SK-N-SH (cell line): ENCODE measurements at regions not wholly inside any gene's neighbourhood (a gene's known extent, or its start where the extent isn't known, plus 50 kb on each side); places are given as distances from the start of the nearest gene placed in this dataset.

ENCODE experiments used
- CTCF ChIA-PET: fragments of 300-600, 350-600 bp; formaldehyde crosslinking; extraction: SDS; loops from one replicate; lab custom pipeline; 2021; lab: Yijun Ruan, JAX
- POLR2A ChIA-PET: fragments of 350-600 bp; sonication (Branson Sonifier 250); formaldehyde crosslinking; extraction: SDS; loops from one replicate; lab custom pipeline; 2020; ENCODE audit warnings: antibody characterized with exemption, inconsistent platforms; lab: Yijun Ruan, JAX
- DNase-seq: peaks from one replicate; pipeline ENCODE4 v3.0.0; 2012
- H2AFZ ChIP-seq: fragments of 200-600 bp; sonication (generic); 2 replicates; pipeline ENCODE4 v1.8.1; 2016; ENCODE audit warnings: antibody characterized with exemption, mild to moderate bottlenecking, low read depth
- H3F3A ChIP-seq: fragments of 200-600 bp; sonication (generic); replicated peaks from 2 replicates; pipeline ENCODE3; 2016; ENCODE audit warnings: antibody characterized with exemption, mild to moderate bottlenecking; ENCODE audit not compliant: insufficient read depth
- H3K27ac ChIP-seq, 2 experiments: fragments of 200-500 bp in 1 of 2; fragments of 200-600 bp in 1 of 2; sonication (Bioruptor generic) in 1 of 2; sonication (generic), shearing (Covaris generic) in 1 of 2; 2 replicates each; pipeline versions ENCODE4 v1.5.1 to v1.6.1; 2014 to 2016; ENCODE audit warnings: low read depth in 2 of 2, inconsistent platforms in 1 of 2, low read length in 1 of 2, mild to moderate bottlenecking in 1 of 2, mixed read lengths in 1 of 2
- H3K27me3 ChIP-seq: fragments of 200-600 bp; sonication (generic), shearing (Covaris generic); 2 replicates; pipeline ENCODE4 v1.6.1; 2016; ENCODE audit warnings: mixed run types; ENCODE audit not compliant: insufficient read depth
- H3K36me3 ChIP-seq, 2 experiments: fragments of 200-500 bp in 1 of 2; fragments of 200-600 bp in 1 of 2; sonication (Bioruptor generic) in 1 of 2; sonication (generic) in 1 of 2; replicated peaks in 1 of 2; 2 replicates each; pipeline versions ENCODE3 to v1.5.1; 2014 to 2016; ENCODE audit warnings: low read length in 1 of 2, mild to moderate bottlenecking in 1 of 2; ENCODE audit not compliant: insufficient read depth in 2 of 2, control insufficient read depth in 1 of 2
- H3K4me1 ChIP-seq, 2 experiments: fragments of 200-500 bp in 1 of 2; fragments of 200-600 bp in 1 of 2; sonication (Bioruptor generic) in 1 of 2; sonication (generic), shearing (Covaris generic) in 1 of 2; 2 replicates each; pipeline versions ENCODE4 v1.5.1 to v1.6.1; 2014 to 2016; ENCODE audit warnings: low read depth in 1 of 2, low read length in 1 of 2, mixed run types in 1 of 2; ENCODE audit not compliant: insufficient read depth in 2 of 2, control insufficient read depth in 1 of 2
- H3K4me2 ChIP-seq: fragments of 200-600 bp; sonication (generic), shearing (Covaris generic); 2 replicates; pipeline ENCODE4 v1.6.1; 2017; ENCODE audit warnings: mixed run types
- H3K4me3 ChIP-seq, 2 experiments: fragments of 200-500 bp in 1 of 2; fragments of 200-600 bp in 1 of 2; sonication (Bioruptor generic) in 1 of 2; sonication (generic), shearing (Covaris generic) in 1 of 2; 2 replicates each; pipeline versions ENCODE4 v1.5.1 to v1.8.1; 2014 to 2016; ENCODE audit warnings: low read depth in 2 of 2, inconsistent platforms in 1 of 2, low read length in 1 of 2, mild to moderate bottlenecking in 1 of 2, mixed read lengths in 1 of 2, moderate library complexity in 1 of 2
- H3K79me2 ChIP-seq: fragments of 200-600 bp; sonication (generic); 2 replicates; pipeline ENCODE4 v1.8.1; 2017; ENCODE audit warnings: mild to moderate bottlenecking; ENCODE audit not compliant: insufficient read depth
- H3K9ac ChIP-seq: fragments of 200-600 bp; sonication (generic); 2 replicates; pipeline ENCODE4 v1.6.1; 2017; ENCODE audit warnings: mixed run types
- H3K9me2 ChIP-seq: fragments of 200-600 bp; sonication (generic); 2 replicates; pipeline ENCODE4 v1.6.1; 2017; ENCODE audit warnings: mixed run types
- H3K9me3 ChIP-seq: fragments of 200-600 bp; sonication (generic); 2 replicates; pipeline ENCODE4 v1.6.1; 2017; ENCODE audit warnings: mixed run types, mild to moderate bottlenecking, moderate library complexity
- H4K20me1 ChIP-seq: fragments of 200-600 bp; sonication (generic); 2 replicates; pipeline ENCODE4 v1.6.1; 2017; ENCODE audit warnings: mild to moderate bottlenecking, mixed run types; ENCODE audit not compliant: insufficient read depth
- CHD2 ChIP-seq: fragments of 150-350 bp; IDR thresholded peaks from 2 replicates; pipeline ENCODE4 v1.6.1; 2018; ENCODE audit warnings: low read length; ENCODE audit not compliant: partially characterized antibody
- EP300 ChIP-seq, 2 experiments: IDR thresholded peaks; 2 replicates each; pipeline versions ENCODE4 v1.4.0 to v1.6.1; 2012; ENCODE audit warnings: borderline replicate concordance in 1 of 2, low read depth in 1 of 2, low read length in 1 of 2
- EZH2phosphoT487 ChIP-seq: fragments of 200-600 bp; sonication (generic); IDR thresholded peaks from 2 replicates; pipeline ENCODE4 v1.6.1; 2017; ENCODE audit warnings: low read depth, mixed run types, mild to moderate bottlenecking, antibody characterized with exemption, moderate library complexity, borderline replicate concordance
- FOXJ3 ChIP-seq: sonication (generic); formaldehyde crosslinking; IDR thresholded peaks from 2 replicates; pipeline ENCODE4 v1.5.1; 2020; ENCODE audit warnings: mild to moderate bottlenecking, missing genetic modification reagents
- GABPA ChIP-seq: IDR thresholded peaks from 2 replicates; pipeline ENCODE4 v1.4.0; 2012; ENCODE audit warnings: low read depth, mild to moderate bottlenecking
- GATA2 ChIP-seq: sonication (generic); formaldehyde crosslinking; IDR thresholded peaks from 2 replicates; pipeline ENCODE4 v1.5.0; 2020; ENCODE audit warnings: mild to moderate bottlenecking, missing genetic modification reagents
- JUND ChIP-seq: IDR thresholded peaks from 2 replicates; pipeline ENCODE4 v1.4.0; 2012
- RCOR1 ChIP-seq: fragments of 150-350 bp; IDR thresholded peaks from 2 replicates; pipeline ENCODE4 v1.6.1; 2017; ENCODE audit warnings: antibody characterized with exemption, low read length
- RFX5 ChIP-seq: IDR thresholded peaks from 2 replicates; pipeline ENCODE4 v1.6.1; 2012; ENCODE audit warnings: mild to moderate bottlenecking, improper control_type of control experiment, low read length
- SIN3A ChIP-seq: IDR thresholded peaks from 2 replicates; pipeline ENCODE4 v1.6.1; 2012; ENCODE audit warnings: low read depth, mild to moderate bottlenecking, low read length, moderate library complexity, borderline replicate concordance
- SMC3 ChIP-seq: IDR thresholded peaks from 2 replicates; pipeline ENCODE4 v1.6.1; 2012; ENCODE audit warnings: low read depth, low read length, improper control_type of control experiment
- TAF1 ChIP-seq: IDR thresholded peaks from 2 replicates; pipeline ENCODE4 v1.6.1; 2012; ENCODE audit warnings: low read depth, mild to moderate bottlenecking, low read length, moderate library complexity, borderline replicate concordance
- TCF12 ChIP-seq: IDR thresholded peaks from 2 replicates; pipeline ENCODE4 v1.4.0; 2012
- TEAD4 ChIP-seq: IDR thresholded peaks from 2 replicates; pipeline ENCODE4 v1.4.0; 2012; ENCODE audit warnings: mild to moderate bottlenecking, borderline replicate concordance; ENCODE audit not compliant: insufficient read depth
- YY1 ChIP-seq: IDR thresholded peaks from 2 replicates; pipeline ENCODE4 v1.4.0; 2012; ENCODE audit warnings: low read depth, mild to moderate bottlenecking
- WGBS: methylation state at CpG from one replicate; pipeline ENCODE4 v1.1.6; 2017; ENCODE audit warnings: low lambda C conversion rate; 5-methylcytosine and 5-hydroxymethylcytosine counted together
- TF ChIP-seq, protein P1 (sequence below): IDR thresholded peaks from 2 replicates; pipeline ENCODE4; 2012
- TF ChIP-seq, protein P2 (sequence below): IDR thresholded peaks from 2 replicates; pipeline ENCODE4 v1.4.0; 2012; ENCODE audit warnings: low read depth, borderline replicate concordance
- TF ChIP-seq, protein P3 (sequence below): fragments of 150-350 bp; IDR thresholded peaks from 2 replicates; pipeline ENCODE4 v1.6.1; 2016; ENCODE audit warnings: mild to moderate bottlenecking, low read depth, low read length

DNA sequence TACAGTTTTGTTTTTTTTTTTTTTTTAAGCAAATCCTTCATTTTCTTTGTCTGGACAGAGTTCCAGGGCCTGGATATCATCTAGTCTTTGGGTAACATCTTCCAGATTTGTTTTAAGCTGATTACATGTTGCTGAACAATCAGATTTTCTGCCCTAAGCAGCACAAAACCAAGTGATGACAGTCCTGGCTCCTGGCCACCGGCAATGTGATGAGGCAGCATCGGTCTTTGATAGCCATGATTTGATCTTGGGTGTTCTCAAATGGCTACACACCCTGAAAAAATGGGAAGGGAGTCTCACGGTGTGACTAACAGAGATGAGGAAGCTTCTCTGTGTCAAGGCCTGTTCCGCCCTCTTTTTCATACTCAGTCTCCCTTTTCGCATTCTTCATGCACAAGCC lies 708.6 kb upstream of the ZEB2 start:
- H3K4me1 ChIP-seq = peaks cover 0 to 4% of the 10 kb centered on the region in 2 experiments; a peak in 1 of 4 replicates
- peak; percentile 16 for DNase-seq
- POLR2A ChIA-PET = no interaction called here

DNA sequence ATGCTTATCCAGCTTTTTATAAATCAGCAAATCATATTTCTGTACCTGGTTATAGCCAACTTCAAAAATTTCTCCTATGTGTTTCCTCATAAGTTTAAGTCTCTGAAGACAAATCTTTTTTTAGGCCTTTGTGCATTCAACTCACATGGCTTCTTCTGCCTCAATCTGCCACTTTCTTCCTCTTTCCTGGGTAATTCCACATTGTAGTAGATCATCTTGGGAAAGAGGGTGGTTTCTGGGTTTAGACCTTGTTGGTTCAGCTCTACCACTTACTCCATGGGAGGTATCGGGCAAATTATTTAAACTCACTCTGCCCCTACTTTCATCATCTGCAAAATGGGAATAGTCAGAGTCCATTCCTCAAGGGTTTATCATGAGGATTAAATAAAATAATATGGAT lies 707.0 kb upstream of the ZEB2 start:
- Histone ChIP-seq H3K4me2 (no peak overlapping the region), H3K9me3 (no peaks in the 10 kb centered on the region), H3K4me3 (no peak overlapping the region), H3K79me2 (no peaks in the 10 kb centered on the region), H3K27ac (no peak overlapping the region), H3K36me3 (no peaks in the 10 kb centered on the region), H2AFZ (no peak overlapping the region), H3K27me3 (no peaks in the 10 kb centered on the region), H3K4me1 (peaks cover 0 to 4% of the 10 kb centered on the region in 2 experiments; a peak in 1 of 4 replicates), H3K9me2 (no peaks in the 10 kb centered on the region), H3K9ac (no peak overlapping the region), H4K20me1 (no peaks in the 10 kb centered on the region), H3F3A (no peaks in the 10 kb centered on the region)
- ChIA-PET POLR2A (no interaction called here), CTCF (no interaction called here)
- DNase-seq = no peak
- TF ChIP-seq SMC3 (no peak), SIN3A (no peak), TAF1 (no peak), RCOR1 (no peak), JUND (no peak), FOXJ3 (CRISPR knock-in tag) (no peak), TEAD4 (no peak), CHD2 (no peak), GABPA (no peak)
- TF ChIP-seq, all 33 proteins: peak for 0
- WGBS = 85% methylated on average over 1 of the region's 1 CpG

More for the DNA sequence above, 708.6 kb upstream of the ZEB2 start:
- TF ChIP-seq TCF12 = peak; percentile 63
- TF ChIP-seq GATA2 (CRISPR knock-in tag) = peak; percentile 62; the same call in 1 of the 2 replicates
- peak in 1 of 2 experiments; percentile 68; a peak in 2 of 4 replicates for TF ChIP-seq EP300 (IDR thresholded peaks at IDR 0.05; ENCODE audit: borderline replicate concordance in 1 of 2, low read depth in 1 of 2, low read length in 1 of 2)
- TF ChIP-seq, protein P1, sequence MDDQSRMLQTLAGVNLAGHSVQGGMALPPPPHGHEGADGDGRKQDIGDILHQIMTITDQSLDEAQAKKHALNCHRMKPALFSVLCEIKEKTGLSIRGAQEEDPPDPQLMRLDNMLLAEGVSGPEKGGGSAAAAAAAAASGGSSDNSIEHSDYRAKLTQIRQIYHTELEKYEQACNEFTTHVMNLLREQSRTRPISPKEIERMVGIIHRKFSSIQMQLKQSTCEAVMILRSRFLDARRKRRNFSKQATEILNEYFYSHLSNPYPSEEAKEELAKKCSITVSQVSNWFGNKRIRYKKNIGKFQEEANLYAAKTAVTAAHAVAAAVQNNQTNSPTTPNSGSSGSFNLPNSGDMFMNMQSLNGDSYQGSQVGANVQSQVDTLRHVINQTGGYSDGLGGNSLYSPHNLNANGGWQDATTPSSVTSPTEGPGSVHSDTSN = 0 out of 2 replicates have a peak, but pooled peaks have one; percentile 31
- TF ChIP-seq, protein P2, sequence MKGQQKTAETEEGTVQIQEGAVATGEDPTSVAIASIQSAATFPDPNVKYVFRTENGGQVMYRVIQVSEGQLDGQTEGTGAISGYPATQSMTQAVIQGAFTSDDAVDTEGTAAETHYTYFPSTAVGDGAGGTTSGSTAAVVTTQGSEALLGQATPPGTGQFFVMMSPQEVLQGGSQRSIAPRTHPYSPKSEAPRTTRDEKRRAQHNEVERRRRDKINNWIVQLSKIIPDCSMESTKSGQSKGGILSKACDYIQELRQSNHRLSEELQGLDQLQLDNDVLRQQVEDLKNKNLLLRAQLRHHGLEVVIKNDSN = no peak
- no peak for TF ChIP-seq EZH2phosphoT487
- TF ChIP-seq YY1 = no peak
- TF ChIP-seq, protein P3, sequence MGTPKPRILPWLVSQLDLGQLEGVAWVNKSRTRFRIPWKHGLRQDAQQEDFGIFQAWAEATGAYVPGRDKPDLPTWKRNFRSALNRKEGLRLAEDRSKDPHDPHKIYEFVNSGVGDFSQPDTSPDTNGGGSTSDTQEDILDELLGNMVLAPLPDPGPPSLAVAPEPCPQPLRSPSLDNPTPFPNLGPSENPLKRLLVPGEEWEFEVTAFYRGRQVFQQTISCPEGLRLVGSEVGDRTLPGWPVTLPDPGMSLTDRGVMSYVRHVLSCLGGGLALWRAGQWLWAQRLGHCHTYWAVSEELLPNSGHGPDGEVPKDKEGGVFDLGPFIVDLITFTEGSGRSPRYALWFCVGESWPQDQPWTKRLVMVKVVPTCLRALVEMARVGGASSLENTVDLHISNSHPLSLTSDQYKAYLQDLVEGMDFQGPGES = no peak
- TF ChIP-seq RFX5 = no peak
- Histone ChIP-seq H3K9me2 (no peaks in the 10 kb centered on the region), H3K27me3 (no peaks in the 10 kb centered on the region), H3K4me2 (no peak overlapping the region), H3F3A (no peaks in the 10 kb centered on the region), H3K79me2 (no peaks in the 10 kb centered on the region), H4K20me1 (no peaks in the 10 kb centered on the region), H3K36me3 (no peaks in the 10 kb centered on the region), H3K9ac (no peak overlapping the region), H3K4me3 (no peak overlapping the region), H2AFZ (no peak overlapping the region), H3K27ac (no peak overlapping the region; a peak in 2 of 4 replicates), H3K9me3 (no peaks in the 10 kb centered on the region)
- 69% methylated on average over 5 of the region's 5 CpGs for WGBS
- CTCF ChIA-PET = interaction anchor here (0.7 kb wide), 1 partner anchor 612 kb away, joined by 3 read pairs; no protein-coding TSS in a partner anchor
